GM06990 (cell line): ENCODE measurements at regions not wholly inside any gene's neighbourhood (a gene's known extent, or its start where the extent isn't known, plus 50 kb on each side); places are given as distances from the start of the nearest gene placed in this dataset.

ENCODE experiments used
- DNase-seq: peaks from one replicate; pipeline ENCODE4 v3.0.0-alpha.2; 2011; ENCODE audit not compliant: insufficient read length; ENCODE audit errors: extremely low read depth
- H3K27me3 ChIP-seq: replicated peaks from 2 replicates; pipeline ENCODE4 v1.6.0; 2011; ENCODE audit warnings: low read length; ENCODE audit not compliant: control insufficient read depth, insufficient read depth
- H3K36me3 ChIP-seq: 2 replicates; pipeline ENCODE4 v1.5.1; 2011; ENCODE audit warnings: low read length; ENCODE audit not compliant: control insufficient read depth, insufficient read depth
- H3K4me3 ChIP-seq: replicated peaks from 2 replicates; pipeline ENCODE4 v1.5.1; 2011; ENCODE audit warnings: low read depth, mild to moderate bottlenecking, control low read depth, low read length
- CTCF ChIP-seq: IDR thresholded peaks from 2 replicates; pipeline ENCODE4 v1.5.1; 2011; ENCODE audit warnings: low read length, control low read depth, mild to moderate bottlenecking, inconsistent platforms; ENCODE audit not compliant: insufficient read depth, poor library complexity, severe bottlenecking

DNA sequence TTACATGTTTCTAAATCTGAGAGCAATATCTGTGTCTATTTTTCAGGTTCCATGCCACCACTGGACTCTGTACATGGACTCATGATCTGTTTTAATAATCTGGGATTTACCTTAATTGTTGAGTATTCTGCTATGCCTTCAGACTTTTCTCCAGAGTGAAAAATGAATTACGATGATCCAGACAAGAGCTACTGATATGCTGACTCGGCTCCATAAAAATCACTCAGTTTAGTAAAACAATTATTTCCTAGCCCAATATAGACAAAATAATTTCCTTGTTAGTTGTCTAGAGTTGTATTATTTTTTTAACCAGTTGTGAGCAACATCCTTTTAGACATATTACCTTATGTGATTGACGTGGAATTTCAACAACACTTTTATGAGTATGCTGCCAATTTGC, 736.8 kb downstream of the RFPL4B start:
- no peak for DNase-seq
- no peaks in the 10 kb centered on the region for H3K36me3 ChIP-seq
- TF ChIP-seq CTCF, result no peak
- H3K4me3 ChIP-seq, result no peak overlapping the region
- no peaks in the 10 kb centered on the region for H3K27me3 ChIP-seq

DNA sequence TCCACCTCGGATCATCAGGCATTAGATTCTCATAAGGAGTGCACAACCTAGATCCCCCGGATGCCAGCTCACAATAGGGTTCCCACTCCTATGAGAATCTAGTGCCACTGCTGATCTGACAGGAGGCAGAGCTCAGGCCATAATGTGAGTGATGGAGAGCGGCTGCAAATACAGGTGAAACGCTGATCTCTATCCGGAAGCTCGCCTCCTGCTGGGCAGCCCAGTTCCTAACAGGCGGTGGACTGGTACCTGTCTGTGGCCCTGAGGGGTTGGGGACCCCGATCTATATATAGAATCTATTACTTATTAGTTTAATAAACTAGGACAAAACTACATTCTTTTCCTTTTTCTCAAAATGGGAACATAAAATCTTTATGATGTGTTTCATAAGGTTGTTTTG, 741.9 kb downstream of the RFPL4B start:
- H3K4me3 ChIP-seq, result no peak overlapping the region
- no peak for DNase-seq
- TF ChIP-seq CTCF, result peak; percentile 20
- H3K27me3 ChIP-seq, result no peaks in the 10 kb centered on the region
- H3K36me3 ChIP-seq, result no peaks in the 10 kb centered on the region

- H3K36me3 ChIP-seq, result no peaks in the 10 kb centered on the region
- no peak for DNase-seq
- TF ChIP-seq CTCF, result no peak
- H3K27me3 ChIP-seq, result no peaks in the 10 kb centered on the region
- H3K4me3 ChIP-seq, result no peak overlapping the region
These were observed 745.7 kb downstream of the RFPL4B start for GRCh38 chr6:113092795-113093194.

DNA sequence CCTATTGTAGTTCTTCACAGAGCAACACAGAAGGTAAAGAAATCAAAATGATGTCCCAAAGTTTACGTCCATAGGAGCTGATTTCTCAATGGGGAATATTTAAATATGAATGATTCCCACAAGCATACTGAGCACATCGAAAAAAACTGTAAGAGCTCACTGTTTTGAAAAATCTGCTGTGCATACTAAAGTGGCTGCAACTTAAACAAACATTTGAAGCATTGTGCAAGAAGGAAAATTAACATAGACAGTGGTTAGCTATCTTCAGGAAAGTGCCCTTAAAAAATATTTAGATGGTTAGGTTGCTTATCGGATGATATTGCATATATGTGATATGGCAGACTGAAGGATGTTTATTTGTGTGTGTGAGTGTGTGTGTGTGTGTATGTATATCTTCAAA, 747.6 kb downstream of the RFPL4B start:
- no peaks in the 10 kb centered on the region for H3K27me3 ChIP-seq
- no peaks in the 10 kb centered on the region for H3K36me3 ChIP-seq
- TF ChIP-seq CTCF, result no peak
- H3K4me3 ChIP-seq, result no peak overlapping the region
- DNase-seq, result no peak

DNA sequence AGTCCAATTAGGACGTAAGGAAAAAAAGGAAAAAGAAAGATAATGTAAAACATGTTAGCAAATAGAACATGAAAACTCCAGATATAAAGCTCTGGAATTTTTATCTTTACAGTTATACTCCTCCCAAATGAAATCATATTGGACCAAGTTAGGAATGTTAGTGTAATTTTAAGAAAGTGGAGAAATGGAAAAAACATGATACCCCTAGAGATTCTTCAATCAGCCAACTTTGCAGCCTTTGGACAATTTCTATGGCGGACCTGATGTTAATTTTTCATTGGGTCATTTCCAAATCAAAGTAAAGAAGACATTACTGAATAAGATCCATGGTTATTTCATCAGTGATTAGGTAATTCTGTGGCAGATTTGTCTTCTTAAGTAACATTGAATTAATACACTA, 748.7 kb downstream of the RFPL4B start:
- Histone ChIP-seq H3K4me3 (no peak overlapping the region), H3K27me3 (no peaks in the 10 kb centered on the region), H3K36me3 (no peaks in the 10 kb centered on the region)
- no peak for DNase-seq
- TF ChIP-seq CTCF, result no peak

- no peak for DNase-seq
- TF ChIP-seq CTCF, result no peak
These were observed 754.4 kb upstream of the MARCKS start for GRCh38 chr6:113102761-113103160.

More at GRCh38 chr6:113102761-113103160, 754.4 kb upstream of the MARCKS start:
- no peaks in the 10 kb centered on the region for H3K27me3 ChIP-seq
- H3K36me3 ChIP-seq, result no peaks in the 10 kb centered on the region
- H3K4me3 ChIP-seq, result no peak overlapping the region
